Kidney (tissue), 13 donors: ENCODE measurements at regions not wholly inside any gene's neighbourhood (a gene's known extent, or its start where the extent isn't known, plus 50 kb on each side); places are given as distances from the start of the nearest gene placed in this dataset.
A peak's percentile ranks its signal among the peaks of the same experiment; 100 is the strongest.

Experiments used
- DNase-seq, 5 donors: peaks; one replicate each; pipeline ENCODE4 v3.0.0-alpha.2; 2013 to 2020
- FAIRE-seq: peaks from 2 replicates; lab custom pipeline; 2012; peaks lifted over from hg19 to GRCh38; lab: Jason Lieb, UNC
- H3K27ac ChIP-seq, 2 donors: one replicate each; pipeline ENCODE4 v1.7.0; 2013; ENCODE audit warnings: low read depth in 2 of 2, low read length in 2 of 2, inconsistent platforms in 1 of 2
- H3K27me3 ChIP-seq: one replicate; pipeline ENCODE4 v1.7.1; 2013; ENCODE audit warnings: low read length, inconsistent platforms; ENCODE audit not compliant: control insufficient read depth, insufficient read depth
- H3K36me3 ChIP-seq, 3 donors: one replicate each; pipeline versions ENCODE4 v1.7.0 to v1.7.1; 2013; ENCODE audit warnings: low read length in 3 of 3, control low read depth in 1 of 3, inconsistent platforms in 1 of 3; ENCODE audit not compliant: insufficient read depth in 3 of 3, control insufficient read depth in 2 of 3
- H3K4me1 ChIP-seq, 3 donors: one replicate each; pipeline versions ENCODE4 v1.7.0 to v1.7.1; 2013; ENCODE audit warnings: low read length in 3 of 3, inconsistent platforms in 1 of 3, low read depth in 1 of 3; ENCODE audit not compliant: control insufficient read depth in 2 of 3, insufficient read depth in 2 of 3
- H3K4me3 ChIP-seq, 3 donors: one replicate each; pipeline versions ENCODE4 v1.7.0 to v1.8.1; 2013; ENCODE audit warnings: low read length in 3 of 3, control low read depth in 1 of 3, inconsistent platforms in 1 of 3
- H3K9ac ChIP-seq, 3 donors: one replicate each; pipeline versions ENCODE4 v1.7.0 to v1.7.1; 2013; ENCODE audit warnings: low read length in 3 of 3, control low read depth in 1 of 3, inconsistent platforms in 1 of 3
- H3K9me3 ChIP-seq, 3 donors: one replicate each; pipeline versions ENCODE4 v1.7.0 to v1.7.1; 2013; ENCODE audit warnings: low read length in 3 of 3, control low read depth in 1 of 3, inconsistent platforms in 1 of 3; ENCODE audit not compliant: control insufficient read depth in 2 of 3, insufficient read depth in 1 of 3
- CTCF ChIP-seq: IDR thresholded peaks from 3 replicates; pipeline ENCODE4 v1.5.1; 2012; ENCODE audit warnings: mild to moderate bottlenecking, moderate library complexity, borderline replicate concordance; ENCODE audit not compliant: insufficient read depth; ENCODE audit errors: extremely low read depth
- intact Hi-C: fragments of 100-400 bp; cut with DNase I; formaldehyde crosslinking; loops from one replicate; pipeline ENCODE4 v1.11.1; 2022
- donor health status: control.
- donor health status: control.
- donor health status: control.
- donor health status: control.
- donor health status: control.
- donor health status: DM: yes; HTN: yes; CAD: no.
- donor health status: Normal renal cell carcinoma (clear cell type).

- H3K36me3 ChIP-seq: no peaks in the 10 kb centered on the region
- H3K9ac ChIP-seq: no peak overlapping the region
- no peak for TF ChIP-seq CTCF
- H3K9me3 ChIP-seq: no peaks in the 10 kb centered on the region
- intact Hi-C loops: no loop called here
- FAIRE-seq (no peak), DNase-seq (peak in 1 of 5 donors; percentile 18)
- H3K27me3 ChIP-seq: no peaks in the 10 kb centered on the region
- no peaks in the 10 kb centered on the region for H3K4me1 ChIP-seq
- H3K27ac ChIP-seq: no peak overlapping the region
- no peak overlapping the region for H3K4me3 ChIP-seq
Observed at GRCh38 chr13:107144432-107144831, 576.5 kb upstream of the ARGLU1 start.

GRCh38 chr13:107141767-107142166 is 573.8 kb upstream of the ARGLU1 start:
- Histone ChIP-seq H3K36me3 (no peaks in the 10 kb centered on the region), H3K4me3 (no peak overlapping the region), H3K4me1 (no peaks in the 10 kb centered on the region), H3K27ac (no peak overlapping the region), H3K9ac (no peak overlapping the region), H3K27me3 (no peaks in the 10 kb centered on the region), H3K9me3 (no peaks in the 10 kb centered on the region)
- FAIRE-seq: no peak
- intact Hi-C loops: no loop called here
- TF ChIP-seq CTCF: no peak
- DNase-seq: no peak

- no peak for FAIRE-seq
- H3K27me3 ChIP-seq: no peaks in the 10 kb centered on the region
- H3K9ac ChIP-seq: no peak overlapping the region
- no peaks in the 10 kb centered on the region for H3K4me1 ChIP-seq
- no peak for TF ChIP-seq CTCF
- H3K9me3 ChIP-seq: no peaks in the 10 kb centered on the region
- H3K36me3 ChIP-seq: no peaks in the 10 kb centered on the region
- intact Hi-C loops: no loop called here
- no peak overlapping the region for H3K27ac ChIP-seq
- H3K4me3 ChIP-seq: no peak overlapping the region
- DNase-seq: no peak
Observed at GRCh38 chr13:107139006-107139405, 571.1 kb upstream of the ARGLU1 start.

GRCh38 chr13:107138486-107138885 is 570.5 kb upstream of the ARGLU1 start:
- FAIRE-seq (no peak), DNase-seq (no peak)
- H3K9me3 ChIP-seq: no peaks in the 10 kb centered on the region
- H3K27ac ChIP-seq: no peak overlapping the region
- no peak overlapping the region for H3K4me3 ChIP-seq
- no peaks in the 10 kb centered on the region for H3K27me3 ChIP-seq
- intact Hi-C loops: no loop called here
- no peak for TF ChIP-seq CTCF
- H3K9ac ChIP-seq: no peak overlapping the region
- H3K36me3 ChIP-seq: no peaks in the 10 kb centered on the region
- H3K4me1 ChIP-seq: no peaks in the 10 kb centered on the region
